AG09319 (cell line): ENCODE measurements at regions not wholly inside any gene's neighbourhood (a gene's known extent, or its start where the extent isn't known, plus 50 kb on each side); places are given as distances from the start of the nearest gene placed in this dataset.

Source experiments
- DNase-seq: peaks from one replicate; pipeline ENCODE4 v3.0.0-alpha.2; 2010; ENCODE audit warnings: low read depth; ENCODE audit errors: extremely low read depth
- CTCF ChIP-seq: IDR thresholded peaks from 2 replicates; pipeline ENCODE4 v1.5.1; 2011; ENCODE audit warnings: low read depth, mild to moderate bottlenecking, inconsistent platforms, low read length, moderate library complexity

DNA sequence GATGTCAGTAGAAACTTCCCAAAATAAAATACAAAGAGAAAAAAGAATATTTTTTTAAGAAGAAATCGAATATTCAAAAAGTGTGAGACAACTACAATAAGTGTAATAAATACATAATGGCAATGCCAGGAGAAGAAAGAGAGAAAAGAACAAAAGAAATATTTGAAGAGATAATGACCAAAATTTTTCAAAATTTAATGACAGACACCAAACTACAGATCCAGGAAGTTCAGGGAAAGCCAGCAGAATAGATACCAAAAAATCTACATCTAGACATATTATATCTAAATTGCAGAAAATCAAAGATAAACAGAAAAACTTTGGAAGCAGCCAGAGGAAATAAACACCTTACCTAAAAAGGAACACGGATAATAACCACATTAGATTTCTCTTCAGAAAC lies 66.8 kb upstream of the CDK1 start:
- TF ChIP-seq CTCF = no peak
- no peak for DNase-seq

DNA sequence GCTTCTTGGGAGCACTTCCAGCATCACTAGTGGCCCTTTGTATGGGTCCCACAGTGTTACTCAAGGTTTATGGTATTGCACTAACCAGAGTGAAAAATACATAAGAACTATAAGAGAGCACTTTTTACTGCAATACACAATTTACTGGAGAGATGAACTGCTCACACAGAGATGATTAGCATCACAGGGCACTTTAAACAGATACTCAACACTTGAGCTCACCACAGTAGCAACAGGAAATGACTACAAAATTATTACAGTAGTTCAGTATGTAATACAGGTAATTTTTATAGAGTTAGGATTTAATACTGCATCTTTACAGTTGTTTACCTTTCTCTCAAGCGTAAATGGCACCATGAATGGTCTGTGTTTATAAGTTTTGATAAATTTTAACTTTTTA lies 68.2 kb upstream of the CDK1 start:
- no peak for DNase-seq
- TF ChIP-seq CTCF = no peak

GRCh38 chr10:60708666-60709065 lies 69.6 kb upstream of the CDK1 start:
- no peak for TF ChIP-seq CTCF
- DNase-seq = no peak

DNA sequence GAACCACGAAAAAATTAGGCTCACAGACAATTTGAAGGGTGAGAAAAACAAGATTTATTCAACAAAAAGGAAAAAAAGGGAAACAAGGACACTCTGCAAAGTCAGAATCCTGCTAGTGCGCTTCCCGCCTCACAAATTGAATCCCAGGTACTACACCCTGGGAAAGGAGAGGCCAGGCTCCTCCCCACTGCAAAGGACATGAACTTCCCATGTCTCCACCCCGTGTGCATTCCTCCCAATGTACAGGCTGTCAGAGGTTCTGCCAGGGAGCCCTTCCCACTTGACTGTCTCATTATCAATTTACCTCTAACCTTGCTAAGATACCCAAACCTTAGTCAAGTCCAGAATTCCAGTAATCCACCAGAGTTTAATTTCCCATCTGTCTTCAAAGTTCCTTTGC lies 70.4 kb upstream of the CDK1 start:
- no peak for DNase-seq
- TF ChIP-seq CTCF = no peak

DNA sequence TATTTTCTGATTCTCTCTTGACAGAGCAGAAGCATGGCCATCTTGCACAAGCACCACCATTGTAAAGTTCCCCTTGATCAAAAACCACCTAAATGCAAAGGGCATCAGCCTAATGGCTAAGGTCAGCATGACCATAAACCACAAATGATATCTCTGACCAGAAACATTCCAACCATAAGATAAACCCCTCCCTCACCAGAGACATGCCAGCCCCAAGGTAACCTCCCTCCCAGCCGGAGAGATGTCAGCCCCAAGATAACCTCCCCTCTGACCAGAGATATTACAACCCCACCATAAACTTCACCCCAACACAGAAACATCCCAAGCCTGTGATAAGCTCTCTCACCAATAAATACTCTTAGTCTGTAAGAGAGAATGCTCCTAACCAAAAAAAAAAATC lies 72.1 kb upstream of the CDK1 start:
- no peak for DNase-seq
- no peak for TF ChIP-seq CTCF

DNA sequence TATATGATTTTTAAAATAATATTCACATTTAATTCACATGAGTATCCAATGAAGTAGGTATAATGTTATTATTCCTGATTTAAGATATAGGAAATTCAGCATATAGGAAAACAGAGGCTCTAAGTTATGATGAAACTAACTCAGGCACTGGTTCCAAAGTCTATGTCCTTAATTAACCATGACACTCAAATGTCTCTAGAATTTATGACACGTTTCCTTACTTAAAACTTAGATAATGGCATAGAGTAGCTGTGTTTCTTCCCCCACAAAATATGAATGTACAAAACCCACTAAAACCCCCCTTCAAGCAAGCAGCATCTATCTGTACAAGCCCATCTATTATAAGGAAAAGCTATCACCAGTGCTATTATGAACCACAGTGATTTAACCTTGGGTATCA lies 72.9 kb upstream of the CDK1 start:
- DNase-seq = no peak
- no peak for TF ChIP-seq CTCF

DNA sequence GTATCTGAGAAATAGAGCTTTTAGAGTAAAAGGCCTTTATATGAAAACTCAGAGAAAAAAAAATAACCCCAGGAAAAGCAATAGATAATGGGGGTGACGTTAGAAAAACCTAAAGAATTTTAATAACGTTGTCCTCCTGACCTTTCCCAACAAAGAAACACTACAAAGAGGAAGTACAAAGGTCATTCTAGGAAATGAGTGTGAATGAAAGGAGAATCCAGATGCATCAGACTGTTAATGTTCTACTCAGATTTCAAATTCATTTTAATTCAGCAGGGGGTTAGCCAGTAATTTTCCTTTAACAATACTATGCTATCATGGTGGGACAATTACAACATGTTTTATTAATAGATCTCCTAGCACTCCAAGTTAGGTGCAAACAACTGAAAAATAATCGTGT lies 73.8 kb upstream of the CDK1 start:
- TF ChIP-seq CTCF = no peak
- no peak for DNase-seq
